ENCODE measurements at regions not wholly inside any gene's neighbourhood (a gene's known extent, or its start where the extent isn't known, plus 50 kb on each side); places are given as distances from the start of the nearest gene placed in this dataset.
"Not testable (repeated sequence)": the region's sequence is repeated elsewhere in the genome, so short reads cannot be mapped to it uniquely, and the experiment has no call there.

- TF ChIP-seq, protein P1, sequence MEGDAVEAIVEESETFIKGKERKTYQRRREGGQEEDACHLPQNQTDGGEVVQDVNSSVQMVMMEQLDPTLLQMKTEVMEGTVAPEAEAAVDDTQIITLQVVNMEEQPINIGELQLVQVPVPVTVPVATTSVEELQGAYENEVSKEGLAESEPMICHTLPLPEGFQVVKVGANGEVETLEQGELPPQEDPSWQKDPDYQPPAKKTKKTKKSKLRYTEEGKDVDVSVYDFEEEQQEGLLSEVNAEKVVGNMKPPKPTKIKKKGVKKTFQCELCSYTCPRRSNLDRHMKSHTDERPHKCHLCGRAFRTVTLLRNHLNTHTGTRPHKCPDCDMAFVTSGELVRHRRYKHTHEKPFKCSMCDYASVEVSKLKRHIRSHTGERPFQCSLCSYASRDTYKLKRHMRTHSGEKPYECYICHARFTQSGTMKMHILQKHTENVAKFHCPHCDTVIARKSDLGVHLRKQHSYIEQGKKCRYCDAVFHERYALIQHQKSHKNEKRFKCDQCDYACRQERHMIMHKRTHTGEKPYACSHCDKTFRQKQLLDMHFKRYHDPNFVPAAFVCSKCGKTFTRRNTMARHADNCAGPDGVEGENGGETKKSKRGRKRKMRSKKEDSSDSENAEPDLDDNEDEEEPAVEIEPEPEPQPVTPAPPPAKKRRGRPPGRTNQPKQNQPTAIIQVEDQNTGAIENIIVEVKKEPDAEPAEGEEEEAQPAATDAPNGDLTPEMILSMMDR (IDR thresholded peaks at IDR 0.05; ENCODE audit: low read depth, low read length, missing control alignments) = no peak
- no peak overlapping the region for H3K4me3 ChIP-seq (ENCODE audit: low read depth, low read length)
- no peak for DNase-seq (ENCODE audit: low read depth)
Observed at GRCh38 chr10:45544191-45544590, 128.4 kb downstream of the ZFAND4 start.

DNA sequence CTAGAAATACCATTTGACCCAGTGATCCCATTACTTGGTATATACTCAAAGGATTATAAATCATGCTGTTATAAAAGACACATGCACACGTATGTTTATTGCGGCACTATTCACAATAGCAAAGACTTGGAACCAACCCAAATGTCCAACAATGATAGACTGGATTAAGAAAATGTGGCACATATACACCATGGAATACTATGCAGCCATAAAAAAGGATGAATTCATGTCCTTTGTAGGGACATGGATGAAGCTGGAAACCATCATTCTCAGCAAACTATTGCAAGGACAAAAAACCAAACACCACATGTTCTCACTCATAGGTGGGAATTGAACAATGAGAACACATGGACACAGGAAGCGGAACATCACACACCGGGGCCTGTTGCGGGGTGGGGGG lies 131.5 kb downstream of the ZFAND4 start:
- not testable (repeated sequence) for H3K4me3 ChIP-seq (ENCODE audit: low read depth, low read length); DNase-seq (ENCODE audit: low read depth)

GRCh38 chr10:45540589-45540988 lies 132.0 kb downstream of the ZFAND4 start:
- DNase-seq (ENCODE audit: low read depth); H3K4me3 ChIP-seq (ENCODE audit: low read depth, low read length): not testable (repeated sequence)

GRCh38 chr10:45539569-45539968 lies 133.0 kb downstream of the ZFAND4 start:
- H3K4me3 ChIP-seq (ENCODE audit: low read depth, low read length); DNase-seq (ENCODE audit: low read depth): not testable (repeated sequence)

DNA sequence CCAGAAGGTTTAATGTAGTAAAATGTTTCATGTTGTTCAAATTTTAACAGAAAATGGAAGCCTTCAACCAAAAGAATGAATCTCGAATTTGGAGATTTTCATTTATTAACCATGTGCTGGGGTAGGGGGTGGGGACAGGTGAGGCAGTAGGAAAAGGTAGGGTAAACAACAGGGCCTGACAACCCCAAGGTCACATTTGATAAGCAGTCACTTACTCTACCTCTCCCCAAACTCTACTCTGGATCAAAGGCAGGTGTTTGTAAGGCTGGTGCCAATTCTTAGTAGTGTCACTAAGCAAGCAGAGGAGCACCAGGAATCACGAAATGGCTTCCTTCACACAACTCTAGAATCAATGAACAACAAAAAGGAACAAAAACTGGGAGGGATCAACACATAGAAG lies 138.0 kb downstream of the ZFAND4 start:
- no peak for DNase-seq (ENCODE audit: low read depth)
- TF ChIP-seq, protein P1 (IDR thresholded peaks at IDR 0.05; ENCODE audit: low read depth, low read length, missing control alignments) = no peak
- no peak overlapping the region for H3K4me3 ChIP-seq (ENCODE audit: low read depth, low read length)

DNA sequence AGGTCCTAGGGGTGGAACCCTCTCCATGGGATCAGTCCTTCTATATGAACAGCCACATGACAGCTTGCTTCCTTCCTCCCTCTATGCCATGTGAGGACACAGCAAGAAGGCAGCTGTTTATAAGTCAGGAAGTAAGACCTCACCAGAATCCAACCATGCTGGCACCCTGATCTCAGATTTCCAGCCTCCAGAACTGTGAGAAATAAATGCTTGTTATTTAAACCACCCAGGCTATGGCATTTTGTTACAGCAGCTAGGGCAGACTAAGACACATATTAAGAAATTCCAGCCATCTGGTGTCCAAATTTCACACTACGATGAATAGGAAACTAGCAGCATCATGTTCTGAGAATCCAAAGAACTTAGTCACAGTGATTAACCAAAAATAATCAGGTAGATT lies 140.1 kb downstream of the ZFAND4 start:
- no peak overlapping the region for H3K4me3 ChIP-seq (ENCODE audit: low read depth, low read length)
- TF ChIP-seq, protein P1 (IDR thresholded peaks at IDR 0.05; ENCODE audit: low read depth, low read length, missing control alignments) = no peak
- DNase-seq (ENCODE audit: low read depth) = no peak

DNA sequence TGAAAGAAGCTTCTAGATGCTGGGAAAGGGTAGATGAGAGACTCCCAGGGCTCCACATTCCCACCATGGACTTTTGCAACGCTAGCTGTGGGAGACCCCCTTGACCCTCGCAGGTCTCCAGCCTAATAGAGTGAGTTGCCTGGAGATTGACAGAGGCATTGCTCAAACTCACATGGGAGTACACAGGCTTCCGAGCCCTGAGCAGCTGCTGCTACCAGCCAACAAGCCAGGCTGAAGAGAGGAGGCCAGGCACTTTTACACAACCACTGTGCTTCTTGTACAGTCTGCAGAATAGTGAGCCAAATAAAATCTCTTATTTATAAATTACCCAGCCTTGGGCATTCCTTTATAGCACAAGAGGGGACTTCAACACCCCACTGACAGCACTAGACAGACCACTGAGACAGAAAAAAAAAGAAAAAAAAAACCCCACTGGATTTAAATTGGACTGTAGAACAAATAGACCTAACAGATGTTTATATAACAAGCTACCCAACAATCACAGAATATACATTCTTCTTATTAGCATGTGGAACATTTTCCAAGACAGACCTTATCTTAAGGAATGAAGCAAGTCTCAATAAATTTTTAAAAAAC lies 146.2 kb downstream of the ZFAND4 start:
- no peak for DNase-seq (ENCODE audit: low read depth)
- no peak overlapping the region for H3K4me3 ChIP-seq (ENCODE audit: low read depth, low read length)
- TF ChIP-seq, protein P1 (IDR thresholded peaks at IDR 0.05; ENCODE audit: low read depth, low read length, missing control alignments) = no peak

- DNase-seq (ENCODE audit: low read depth) = peak; percentile 4
- TF ChIP-seq, protein P1 (IDR thresholded peaks at IDR 0.05; ENCODE audit: low read depth, low read length, missing control alignments) = peak; percentile 26
- H3K4me3 ChIP-seq (ENCODE audit: low read depth, low read length) = no peak overlapping the region
Observed at GRCh38 chr10:45520476-45520875, 146.5 kb downstream of the ALOX5 start.

GRCh38 chr10:45518741-45519140 lies 144.7 kb downstream of the ALOX5 start:
- DNase-seq (ENCODE audit: low read depth) = no peak
- H3K4me3 ChIP-seq (ENCODE audit: low read depth, low read length) = no peak overlapping the region
- TF ChIP-seq, protein P1 (IDR thresholded peaks at IDR 0.05; ENCODE audit: low read depth, low read length, missing control alignments) = no peak

Data from GM12864 (cell line).